Endothelial cell of umbilical vein (primary cell): ENCODE measurements at regions not wholly inside any gene's neighbourhood (a gene's known extent, or its start where the extent isn't known, plus 50 kb on each side); places are given as distances from the start of the nearest gene placed in this dataset.

Experiments
- BruUV-seq: library from RNA; stranded (reverse); fragments of 400-500 nt; replicated peaks from 2 replicates; lab custom pipeline; 2021; lab: Mats Ljungman, UMichigan
- CTCF ChIA-PET: fragments of 300-600, 350-600 bp; sonication (Branson Sonifier 250); formaldehyde crosslinking; loops from one replicate; lab custom pipeline; 2021; ENCODE audit warnings: antibody characterized with exemption, inconsistent platforms; lab: Charles Lee
- POLR2A ChIA-PET: fragments of 300-600, 350-600 bp; sonication (Branson Sonifier 250); formaldehyde crosslinking; loops from one replicate; lab custom pipeline; 2021; ENCODE audit warnings: antibody characterized with exemption, inconsistent platforms; lab: Charles Lee
- DNase-seq: peaks from one replicate; pipeline ENCODE4 v3.0.0-alpha.2; 2011; ENCODE audit warnings: low read depth, low spot score
- FAIRE-seq: peaks from 2 replicates; lab custom pipeline; 2011; peaks lifted over from hg19 to GRCh38; lab: Jason Lieb, UNC
- H2AFZ ChIP-seq: 2 replicates; pipeline ENCODE4 v1.6.0; 2012; ENCODE audit warnings: low read depth, low read length, control low read depth, inconsistent platforms
- H3K27ac ChIP-seq: 2 replicates; pipeline ENCODE4 v1.5.1; 2011; ENCODE audit warnings: low read depth, mild to moderate bottlenecking, control low read depth, low read length, moderate library complexity; ENCODE audit not compliant: insufficient read depth
- H3K27me3 ChIP-seq, 2 experiments: 2 replicates each; pipeline versions ENCODE4 v1.6.0 to v1.6.1; 2011; ENCODE audit warnings: low read length in 2 of 2, mixed read lengths in 1 of 2; ENCODE audit not compliant: control insufficient read depth in 2 of 2, insufficient read depth in 2 of 2
- H3K36me3 ChIP-seq, 2 experiments: 2 replicates in 1 of 2; 3 replicates in 1 of 2; pipeline ENCODE4 v1.5.1; 2011; ENCODE audit warnings: low read length in 2 of 2, mild to moderate bottlenecking in 1 of 2, moderate library complexity in 1 of 2; ENCODE audit not compliant: control insufficient read depth in 2 of 2, insufficient read depth in 2 of 2; ENCODE audit errors: extremely low read depth in 1 of 2
- H3K4me1 ChIP-seq: 3 replicates; pipeline ENCODE4 v1.5.1; 2011; ENCODE audit warnings: mild to moderate bottlenecking, low read length; ENCODE audit not compliant: control insufficient read depth, insufficient read depth; ENCODE audit errors: extremely low read depth
- H3K4me2 ChIP-seq: 2 replicates; pipeline ENCODE4 v1.6.1; 2011; ENCODE audit warnings: low read length, control low read depth, mixed read lengths; ENCODE audit not compliant: insufficient read depth
- H3K4me3 ChIP-seq, 3 experiments: fragments of 200-600 bp in 1 of 3; sonication (generic), shearing (Covaris generic) in 1 of 3; replicated peaks in 1 of 3; 2 replicates each; pipeline ENCODE4 v1.5.1; 2011 to 2016; ENCODE audit warnings: control low read depth in 3 of 3, low read length in 3 of 3, mild to moderate bottlenecking in 2 of 3, inconsistent platforms in 1 of 3, low read depth in 1 of 3, moderate library complexity in 1 of 3; ENCODE audit not compliant: insufficient read depth in 1 of 3
- H3K79me2 ChIP-seq: 2 replicates; pipeline ENCODE4 v1.6.0; 2012; ENCODE audit warnings: low read length, inconsistent platforms; ENCODE audit not compliant: control insufficient read depth, insufficient read depth
- H3K9ac ChIP-seq: replicated peaks from 2 replicates; pipeline ENCODE3; 2011; ENCODE audit warnings: low read length, control low read depth; ENCODE audit not compliant: insufficient read depth; ENCODE audit errors: extremely low read depth
- H3K9me1 ChIP-seq: replicated peaks from 3 replicates; pipeline ENCODE4 v1.6.0; 2011; ENCODE audit warnings: mild to moderate bottlenecking, low read length; ENCODE audit not compliant: control insufficient read depth, insufficient read depth; ENCODE audit errors: extremely low read depth
- H3K9me3 ChIP-seq: replicated peaks from 2 replicates; pipeline ENCODE4 v1.5.1; 2012; ENCODE audit warnings: low read length, inconsistent platforms; ENCODE audit not compliant: control insufficient read depth, insufficient read depth
- H4K20me1 ChIP-seq: replicated peaks from 2 replicates; pipeline ENCODE3; 2011; ENCODE audit warnings: mild to moderate bottlenecking, low read length; ENCODE audit not compliant: control insufficient read depth, insufficient read depth; ENCODE audit errors: extremely low read depth
- CTCF ChIP-seq, 2 donors: IDR thresholded peaks; 1 replicate in 1 of 2; 2 replicates in 1 of 2; pipeline ENCODE4 v1.5.1; 2011; ENCODE audit warnings: low read length in 2 of 2, mild to moderate bottlenecking in 2 of 2, moderate library complexity in 2 of 2, control low read depth in 1 of 2, inconsistent platforms in 1 of 2, low read depth in 1 of 2; ENCODE audit not compliant: insufficient read depth in 1 of 2; ENCODE audit errors: extremely low read depth in 1 of 2
- EZH2 ChIP-seq: IDR thresholded peaks from 2 replicates; pipeline ENCODE4 v1.6.1; 2012; ENCODE audit warnings: borderline replicate concordance, low read depth, mild to moderate bottlenecking, moderate library complexity, low read length, inconsistent platforms; ENCODE audit not compliant: severe bottlenecking
- FOS ChIP-seq: IDR thresholded peaks from 2 replicates; pipeline ENCODE4 v1.6.1; 2011; ENCODE audit warnings: mild to moderate bottlenecking, low read length, moderate library complexity, borderline replicate concordance; ENCODE audit not compliant: insufficient read depth
- GATA2 ChIP-seq: IDR thresholded peaks from 2 replicates; pipeline ENCODE4 v1.7.0; 2011; ENCODE audit warnings: low read depth, mild to moderate bottlenecking, moderate library complexity, mixed read lengths, low read length; ENCODE audit not compliant: insufficient read length, insufficient read depth
- JUN ChIP-seq: IDR thresholded peaks from 2 replicates; pipeline ENCODE4 v1.6.1; 2011; ENCODE audit warnings: borderline replicate concordance, low read depth; ENCODE audit not compliant: insufficient read length, insufficient read depth
- MAX ChIP-seq: IDR thresholded peaks from 2 replicates; pipeline ENCODE4 v1.6.1; 2011; ENCODE audit not compliant: insufficient read depth, insufficient read length
- MYC ChIP-seq: IDR thresholded peaks from one replicate; pipeline ENCODE4 v1.6.1; 2011; ENCODE audit warnings: mild to moderate bottlenecking, low read depth, low read length
- POLR2A ChIP-seq: IDR thresholded peaks from 2 replicates; pipeline ENCODE4 v1.6.1; 2012; ENCODE audit warnings: low read depth, mild to moderate bottlenecking, control low read depth, low read length
- POLR2AphosphoS5 ChIP-seq: IDR thresholded peaks from 2 replicates; pipeline ENCODE4 v1.6.1; 2012; ENCODE audit warnings: low read depth, mild to moderate bottlenecking, control low read depth, low read length, moderate library complexity; ENCODE audit not compliant: insufficient read depth
- dilution Hi-C: fragments of 300-500 bp; cut with MboI; formaldehyde crosslinking; loops from one replicate; pipeline ENCODE4 v1.15.0; 2019; ENCODE audit warnings: low sequenced_read_pairs; ENCODE audit not compliant: extremely low pct_ligation_motif_present
- intact Hi-C: fragments of 100-400 bp; cut with micrococcal nuclease; formaldehyde crosslinking; loops from one replicate; pipeline ENCODE4 v1.10.0; 2022

DNA sequence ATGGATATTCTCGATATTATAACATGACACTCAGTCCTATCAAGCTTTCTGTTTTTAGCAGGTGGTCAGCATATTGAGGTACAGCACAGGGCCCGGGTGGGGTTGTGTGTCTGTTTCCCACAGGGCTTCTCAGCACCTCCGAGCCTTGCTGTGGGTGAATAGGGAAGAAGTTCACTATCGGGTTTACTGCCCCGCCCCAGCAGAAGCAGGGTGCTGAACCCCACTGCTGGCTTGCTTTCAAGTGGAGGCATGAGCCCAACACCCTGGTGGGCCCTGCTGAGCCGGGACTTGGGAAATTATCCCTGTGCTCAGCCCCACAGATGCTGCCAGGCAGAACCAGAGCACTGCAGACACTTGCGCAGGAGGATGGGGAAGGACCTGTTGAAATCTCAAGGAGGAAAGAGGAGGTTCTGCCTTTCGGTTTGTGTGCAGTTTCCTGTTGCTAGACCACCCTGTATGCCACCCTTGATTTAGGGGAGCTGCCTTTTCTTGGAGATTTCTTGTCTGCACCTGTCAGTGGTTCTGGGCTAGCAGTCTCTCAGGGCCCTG lies 270.3 kb upstream of the SALL3 start:
- no peak for DNase-seq
- intact Hi-C loops (no loop called here), dilution Hi-C loops (no loop called here)
- Histone ChIP-seq H3K79me2 (no peaks in the 10 kb centered on the region), H3K9ac (no peak overlapping the region), H3K36me3 (no peaks in the 10 kb centered on the region), H4K20me1 (no peaks in the 10 kb centered on the region), H3K9me3 (peaks cover 2% of the 10 kb centered on the region), H3K4me2 (no peak overlapping the region), H3K27me3 (no peaks in the 10 kb centered on the region), H2AFZ (no peak overlapping the region), H3K27ac (no peak overlapping the region), H3K4me3 (no peak overlapping the region), H3K9me1 (no peaks in the 10 kb centered on the region), H3K4me1 (no peaks in the 10 kb centered on the region)
- FAIRE-seq, result no peak
- BruUV-seq, result no TSS peak
- POLR2A ChIA-PET, result no interaction called here
- CTCF ChIA-PET, result interaction anchor here (0.7 kb wide), 1 partner anchor 12 kb away, joined by 3 read pairs; no protein-coding TSS in a partner anchor
- TF ChIP-seq POLR2A, result no peak
- TF ChIP-seq EZH2, result no peak
- TF ChIP-seq GATA2, result no peak
- TF ChIP-seq FOS, result no peak
- TF ChIP-seq JUN, result no peak
- no peak for TF ChIP-seq MAX
- TF ChIP-seq CTCF (IDR thresholded peaks at IDR 0.05; ENCODE audit: extremely low read depth in 1 of 2, insufficient read depth in 1 of 2, low read depth in 1 of 2, low read length in 2 of 2), result no peak
- no peak for TF ChIP-seq POLR2AphosphoS5
- no peak for TF ChIP-seq MYC
